ENCODE measurements at regions not wholly inside any gene's neighbourhood (a gene's known extent, or its start where the extent isn't known, plus 50 kb on each side); places are given as distances from the start of the nearest gene placed in this dataset.
A peak's percentile ranks its signal among the peaks of the same experiment; 100 is the strongest.

DNA sequence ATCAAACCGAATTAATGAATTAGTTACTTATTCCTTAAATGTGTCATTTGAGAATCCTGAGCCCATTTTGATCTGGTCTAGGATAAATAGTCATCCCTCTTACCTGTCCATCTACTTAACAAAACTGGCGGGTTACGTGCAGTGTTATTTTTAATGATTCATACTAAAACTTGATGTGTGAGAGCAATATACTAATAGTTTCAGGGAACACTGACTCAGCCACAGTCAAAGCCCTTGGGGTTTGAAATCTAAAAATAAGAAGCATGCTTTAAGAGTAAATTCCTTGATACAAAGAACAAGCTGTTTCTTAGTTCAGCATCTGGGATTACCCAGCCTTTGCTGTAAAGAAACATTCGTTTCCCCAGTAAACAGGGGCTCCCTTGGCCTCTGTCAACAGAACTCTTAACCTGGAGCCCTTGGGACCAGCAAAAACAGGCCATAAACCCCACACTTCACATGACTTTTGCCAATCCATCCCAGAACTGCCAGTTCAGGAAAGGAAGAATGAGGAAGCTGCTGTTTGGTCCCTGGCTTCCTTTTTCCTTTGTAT, 370.6 kb upstream of the IGFBP3 start:
- no peaks in the 10 kb centered on the region for H3K9me3 ChIP-seq (ENCODE audit: control insufficient read depth, insufficient read depth, low read length)
- H2AK9ac ChIP-seq (replicated peaks; ENCODE audit: low read depth, low read length, poor library complexity), result no peak overlapping the region
- no peak for TF ChIP-seq SMC3 (IDR thresholded peaks at IDR 0.05; ENCODE audit: low read depth, low read length)
- no peak for TF ChIP-seq CHD1 (IDR thresholded peaks at IDR 0.05; ENCODE audit: low read depth, low read length)
- TF ChIP-seq MAZ (IDR thresholded peaks at IDR 0.05; ENCODE audit: borderline replicate concordance, low read depth, low read length), result no peak
- no peak for TF ChIP-seq RFX5 (IDR thresholded peaks at IDR 0.05; ENCODE audit: low read depth, low read length)
- TF ChIP-seq FOS (IDR thresholded peaks at IDR 0.05; ENCODE audit: low read depth, low read length), result 0 out of 2 replicates have a peak, but pooled peaks have one; percentile 29
- no peak for TF ChIP-seq MAFK (IDR thresholded peaks at IDR 0.05; ENCODE audit: low read depth, low read length)
- no peak for TF ChIP-seq POLR2A (IDR thresholded peaks at IDR 0.05; ENCODE audit: low read depth, low read length)
- peak overlapping the region; percentile 70 for H3K14ac ChIP-seq (replicated peaks; ENCODE audit: low read depth, low read length)
- peak overlapping the region; percentile 68; the same call in 1 of the 2 replicates for H3K18ac ChIP-seq (ENCODE audit: low read depth, low read length)
- peaks cover 18% of the 10 kb centered on the region for H3K4me1 ChIP-seq (ENCODE audit: control insufficient read depth, insufficient read depth, low read length)
- H3K27ac ChIP-seq (ENCODE audit: insufficient read depth, low read length), result peak overlapping the region; percentile 72
- H3K23ac ChIP-seq (ENCODE audit: low read depth, low read length), result peak overlapping the region; percentile 80
- intact Hi-C loops (cut with micrococcal nuclease) (no loop called here), dilution Hi-C loops (cut with HindIII; ENCODE audit: low sequenced_read_pairs, unreplicated experiment) (no loop called here), in situ Hi-C loops (cut with MboI; ENCODE audit: low sequenced_read_pairs) (no loop called here)
- peak; percentile 75 for DNase-seq
- peak overlapping the region; percentile 64; the same call in 1 of the 3 replicates for H2BK15ac ChIP-seq (ENCODE audit: low read depth, low read length)
- peak overlapping the region; percentile 48 for H3K4me2 ChIP-seq (ENCODE audit: low read depth, low read length)
- peaks cover 10% of the 10 kb centered on the region for H3K9me1 ChIP-seq (ENCODE audit: insufficient read depth, low read length)
- H3K4me3 ChIP-seq (ENCODE audit: insufficient read depth, low read depth, low read length), result no peak overlapping the region
- no peak overlapping the region for H2AK5ac ChIP-seq (ENCODE audit: low read depth, low read length)
- peak; percentile 84 for ATAC-seq (ENCODE audit: low read depth)
- peak overlapping the region; percentile 91 for H2BK5ac ChIP-seq (ENCODE audit: low read depth, low read length, poor library complexity, severe bottlenecking)
- peak overlapping the region; percentile 24 to 84; a peak in 3 of 4 replicates for H4K8ac ChIP-seq (ENCODE audit: low read depth in 2 of 2, low read length in 2 of 2)
- H3K79me1 ChIP-seq (ENCODE audit: low read depth in 1 of 2, low read length in 2 of 2), result no peaks in the 10 kb centered on the region
- H3K9ac ChIP-seq (ENCODE audit: low read depth, low read length), result peak overlapping the region; percentile 67; the same call in 1 of the 2 replicates
- H2AFZ ChIP-seq (replicated peaks; ENCODE audit: low read length, poor library complexity), result peak overlapping the region; percentile 84
- CTCF ChIA-PET, result interaction anchor here (0.6 kb wide), 1 partner anchor 20 kb away, joined by 4 read pairs; no protein-coding TSS in a partner anchor
- BruUV-seq (replicated peaks), result no TSS peak
- H3K36me3 ChIP-seq (ENCODE audit: control insufficient read depth, insufficient read depth, low read length), result no peaks in the 10 kb centered on the region
- no peaks in the 10 kb centered on the region for H4K20me1 ChIP-seq (ENCODE audit: insufficient read depth, low read length)
- H3K56ac ChIP-seq (ENCODE audit: extremely low read depth, insufficient read depth, low read length), result no peak overlapping the region; the same call in 1 of the 2 replicates
- H4K91ac ChIP-seq (ENCODE audit: insufficient read depth, low read depth, low read length), result peak overlapping the region; percentile 76
- no CpG with 5 or more reads among the region's 4 CpGs for WGBS, 2 experiments (ENCODE audit: extremely low coverage in 2 of 2, insufficient read length in 1 of 2)
- H2BK120ac ChIP-seq (ENCODE audit: low read depth, low read length), result peak overlapping the region; percentile 94
- no peaks in the 10 kb centered on the region for H3K27me3 ChIP-seq (ENCODE audit: control insufficient read depth, insufficient read depth, low read length)
- peak overlapping the region; percentile 33; the same call in 1 of the 2 replicates for H4K5ac ChIP-seq (ENCODE audit: low read depth, low read length)
- POLR2A ChIA-PET (ENCODE audit: unreplicated experiment), result no interaction called here
- peak overlapping the region; percentile 83 for H3K4ac ChIP-seq (ENCODE audit: low read depth, low read length)
- H2BK20ac ChIP-seq (ENCODE audit: low read depth, low read length), result peak overlapping the region; percentile 92

All from IMR-90 (cell line).